ENCODE measurements at regions not wholly inside any gene's neighbourhood (a gene's known extent, or its start where the extent isn't known, plus 50 kb on each side); places are given as distances from the start of the nearest gene placed in this dataset.

DNA sequence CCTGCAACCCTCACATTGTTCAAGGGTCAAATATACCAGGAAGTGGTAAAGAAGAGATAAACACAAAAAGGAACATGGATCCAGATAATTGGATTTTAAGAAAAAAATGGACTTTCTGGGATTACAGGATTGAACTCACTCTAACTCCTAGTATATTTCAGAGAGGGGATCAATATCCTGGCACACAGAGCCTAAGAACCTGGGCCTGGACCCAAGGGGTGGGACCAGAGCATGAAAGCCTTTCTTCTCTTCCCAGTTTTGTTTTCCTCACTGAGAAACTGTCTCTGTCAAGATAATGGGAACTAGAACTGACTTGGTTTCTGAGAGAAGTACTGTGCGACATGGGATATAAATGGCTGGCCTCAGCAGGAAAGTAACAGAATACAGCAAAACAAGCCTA, 422.8 kb upstream of the STXBP6 start (continued):
- TF ChIP-seq CCAR2 (optimal IDR thresholded peaks at IDR 0.05; ENCODE audit: low read depth, low read length), result no peak
- TF ChIP-seq ZBTB14 (CRISPR knock-in tag; IDR thresholded peaks at IDR 0.05), result no peak
- no peak for TF ChIP-seq NFAT5 (CRISPR knock-in tag; IDR thresholded peaks at IDR 0.05)
- TF ChIP-seq NR0B2 (CRISPR knock-in tag; IDR thresholded peaks at IDR 0.05), result no peak
- no peak for TF ChIP-seq THYN1 (CRISPR knock-in tag; IDR thresholded peaks at IDR 0.05; ENCODE audit: borderline replicate concordance, low read depth)
- TF ChIP-seq, protein P1, sequence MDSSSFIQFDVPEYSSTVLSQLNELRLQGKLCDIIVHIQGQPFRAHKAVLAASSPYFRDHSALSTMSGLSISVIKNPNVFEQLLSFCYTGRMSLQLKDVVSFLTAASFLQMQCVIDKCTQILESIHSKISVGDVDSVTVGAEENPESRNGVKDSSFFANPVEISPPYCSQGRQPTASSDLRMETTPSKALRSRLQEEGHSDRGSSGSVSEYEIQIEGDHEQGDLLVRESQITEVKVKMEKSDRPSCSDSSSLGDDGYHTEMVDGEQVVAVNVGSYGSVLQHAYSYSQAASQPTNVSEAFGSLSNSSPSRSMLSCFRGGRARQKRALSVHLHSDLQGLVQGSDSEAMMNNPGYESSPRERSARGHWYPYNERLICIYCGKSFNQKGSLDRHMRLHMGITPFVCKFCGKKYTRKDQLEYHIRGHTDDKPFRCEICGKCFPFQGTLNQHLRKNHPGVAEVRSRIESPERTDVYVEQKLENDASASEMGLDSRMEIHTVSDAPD (CRISPR knock-in tag; IDR thresholded peaks at IDR 0.05), result no peak
- TF ChIP-seq CENPX (CRISPR knock-in tag; IDR thresholded peaks at IDR 0.05), result no peak
- TF ChIP-seq CSRNP2 (CRISPR knock-in tag; conservative IDR thresholded peaks at IDR 0.05; ENCODE audit: low read depth), result no peak
- no peak for TF ChIP-seq ZNF350 (CRISPR knock-in tag; IDR thresholded peaks at IDR 0.05; ENCODE audit: borderline replicate concordance, low read depth)
- no peak for TF ChIP-seq FOXP1 (IDR thresholded peaks at IDR 0.05)
- TF ChIP-seq FOXP1 (CRISPR knock-in tag; IDR thresholded peaks at IDR 0.05), result no peak

All from HepG2 (cell line).